NCI-H748 treated with DMSO at 0.1 percent for 48 hours (cell line): ENCODE measurements at regions not wholly inside any gene's neighbourhood (a gene's known extent, or its start where the extent isn't known, plus 50 kb on each side); places are given as distances from the start of the nearest gene placed in this dataset.
A peak's percentile ranks its signal among the peaks of the same experiment; 100 is the strongest.

Experiments used
- DNase-seq: peaks from one replicate; lab custom pipeline; 2025; lab: John Stamatoyannopoulos, UW

DNA sequence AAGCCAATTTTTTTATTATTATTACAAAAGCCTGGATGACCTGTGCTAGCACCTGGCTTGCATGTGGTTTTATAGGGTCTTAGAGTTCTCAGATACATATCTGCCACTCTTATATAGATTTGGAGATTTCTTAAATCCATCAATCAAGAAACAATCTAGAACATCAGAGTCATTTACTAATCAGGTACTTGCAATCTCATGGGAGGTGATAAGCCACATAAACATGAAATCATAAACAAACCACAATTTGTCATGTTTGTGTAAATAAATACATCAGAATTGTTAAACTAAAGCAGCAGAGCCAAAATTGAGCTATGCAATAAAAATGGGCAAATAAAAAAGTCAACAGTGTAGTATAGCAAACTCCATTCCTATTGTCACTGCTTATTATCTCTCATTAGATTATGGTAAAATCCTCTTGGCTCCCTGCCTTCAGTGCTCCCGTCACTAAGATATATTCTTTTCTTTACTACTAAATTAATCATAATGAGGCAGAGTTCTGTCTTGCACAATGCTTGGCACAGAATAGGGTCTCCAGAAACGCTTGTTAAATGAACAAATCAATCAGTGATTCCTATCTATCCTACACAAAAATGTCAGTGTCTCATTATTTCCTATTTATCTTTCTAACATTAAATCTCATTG, 108.7 kb upstream of the TTC29 start:
- no peak for DNase-seq

DNA sequence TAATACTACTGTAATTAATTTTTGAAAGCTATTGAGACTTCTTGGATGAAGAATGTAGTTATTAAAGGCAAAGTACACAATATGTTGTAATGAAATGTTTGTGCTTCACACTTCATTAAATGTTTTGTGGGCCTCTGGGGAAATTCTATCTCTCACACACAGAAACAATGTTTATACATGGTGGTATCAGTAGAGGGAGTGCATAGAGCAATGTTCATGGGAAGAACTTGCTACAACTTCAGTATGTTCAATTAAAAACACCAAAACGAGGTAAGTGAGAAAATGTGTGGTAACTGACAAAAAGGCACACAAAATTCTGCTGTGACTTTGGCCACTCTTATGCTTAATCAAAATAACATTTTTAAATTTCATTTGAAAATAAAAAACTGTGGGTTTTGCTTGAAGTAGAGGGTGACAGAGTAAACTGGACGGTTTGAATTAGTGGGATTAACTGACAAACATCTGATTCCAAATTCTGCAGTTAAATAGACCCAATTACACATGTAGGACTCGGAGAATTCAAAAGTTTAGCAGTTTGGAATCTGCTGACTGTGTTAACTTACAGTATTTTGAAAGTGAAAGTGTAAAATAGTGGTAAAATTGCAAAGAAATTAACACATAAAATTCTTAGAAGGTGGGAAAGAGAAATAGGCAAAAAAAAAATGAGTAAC, 111.4 kb upstream of the TTC29 start:
- DNase-seq = no peak

DNA sequence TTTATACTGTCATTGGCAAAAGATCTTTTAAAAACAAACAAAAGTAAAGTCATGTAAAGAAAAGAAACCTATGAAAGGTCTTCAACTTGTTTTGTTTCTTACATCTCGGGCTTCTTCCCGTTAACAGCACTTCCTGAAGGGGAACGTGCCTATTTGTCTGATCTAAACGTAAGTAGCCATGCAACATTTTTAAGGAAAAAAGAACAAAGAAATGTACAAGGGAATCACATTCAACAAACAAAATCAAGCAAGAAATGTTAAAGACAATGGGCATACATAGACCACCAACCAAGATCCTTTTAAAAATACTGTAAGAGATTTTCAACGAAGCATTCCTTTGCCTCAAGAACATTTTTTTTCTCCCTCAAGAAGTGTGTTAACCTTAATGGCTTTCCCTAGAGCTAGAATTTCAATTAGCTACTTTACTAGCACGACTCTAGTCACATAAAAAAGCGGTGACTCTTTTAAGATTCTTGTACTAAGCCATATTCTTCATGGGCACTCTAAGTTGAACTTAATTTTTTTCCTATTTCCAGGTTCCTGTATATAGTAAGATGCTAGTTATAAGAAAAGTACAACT, 112.0 kb upstream of the TTC29 start:
- DNase-seq = no peak

DNA sequence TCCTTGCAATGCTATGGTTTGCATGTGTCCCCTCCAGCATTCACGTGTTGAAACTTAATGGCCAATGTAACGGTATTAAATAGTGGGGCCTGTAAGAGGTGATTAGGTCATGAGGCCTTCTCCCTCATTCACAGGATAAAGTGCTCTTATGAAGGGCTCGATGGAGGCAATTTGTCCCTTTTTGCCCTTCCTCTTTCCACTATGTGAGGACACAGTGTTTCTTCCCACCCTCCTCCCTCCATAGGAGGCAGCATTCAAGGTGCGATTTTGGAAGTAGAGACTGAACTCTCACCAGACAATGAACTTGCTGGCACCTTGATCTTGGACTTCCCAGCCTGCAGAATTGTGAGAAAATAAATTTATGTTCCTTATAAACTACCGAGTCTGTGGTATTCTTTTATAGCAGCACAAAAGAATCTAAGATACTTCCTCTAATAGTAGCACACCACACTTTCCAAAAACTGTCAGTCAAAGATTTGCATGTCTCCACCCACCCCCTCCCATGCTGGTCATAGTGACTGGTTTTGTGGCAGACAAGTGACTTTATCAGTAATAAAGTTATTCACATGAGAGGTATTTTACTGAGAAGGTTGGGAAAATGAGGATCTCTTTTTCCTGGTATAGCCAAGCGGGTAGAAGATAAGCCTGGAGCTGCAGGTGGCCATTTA, 113.5 kb upstream of the TTC29 start:
- no peak for DNase-seq

DNA sequence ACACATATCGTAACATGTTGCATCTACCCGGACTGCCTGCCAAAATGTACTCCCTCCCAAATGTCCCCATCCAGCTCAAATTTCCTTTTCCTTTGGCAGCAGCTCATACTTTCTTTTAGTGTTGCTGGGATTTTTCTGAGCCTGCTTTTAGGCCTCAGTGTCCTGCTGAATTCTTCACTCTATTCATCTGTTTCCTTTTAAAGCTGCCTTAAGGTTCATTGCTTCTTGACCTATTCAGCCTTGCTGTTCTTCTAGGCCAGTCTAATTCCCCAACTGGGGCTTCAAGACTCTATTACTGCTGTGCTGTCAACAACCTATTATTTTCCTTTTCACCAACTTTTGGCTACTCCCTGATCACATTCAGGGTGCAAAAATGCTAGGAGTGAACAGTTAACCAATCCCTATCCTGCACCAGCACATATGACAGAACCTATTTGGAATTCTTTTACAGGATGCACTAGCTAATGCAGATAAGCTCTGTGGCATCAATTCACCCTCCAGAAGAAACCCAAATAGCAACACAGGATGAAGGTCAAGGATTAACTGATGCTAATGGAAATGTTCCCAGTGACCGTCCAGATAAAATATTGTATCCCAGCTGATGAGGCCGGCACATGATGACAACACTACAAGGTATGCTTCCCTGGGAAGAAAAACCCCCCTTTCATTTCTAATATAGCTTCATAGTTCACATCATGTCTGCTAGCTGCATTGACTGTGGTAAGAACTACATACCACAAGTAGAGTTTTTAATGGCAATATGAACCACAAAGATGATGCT, 114.7 kb upstream of the TTC29 start:
- no peak for DNase-seq

DNA sequence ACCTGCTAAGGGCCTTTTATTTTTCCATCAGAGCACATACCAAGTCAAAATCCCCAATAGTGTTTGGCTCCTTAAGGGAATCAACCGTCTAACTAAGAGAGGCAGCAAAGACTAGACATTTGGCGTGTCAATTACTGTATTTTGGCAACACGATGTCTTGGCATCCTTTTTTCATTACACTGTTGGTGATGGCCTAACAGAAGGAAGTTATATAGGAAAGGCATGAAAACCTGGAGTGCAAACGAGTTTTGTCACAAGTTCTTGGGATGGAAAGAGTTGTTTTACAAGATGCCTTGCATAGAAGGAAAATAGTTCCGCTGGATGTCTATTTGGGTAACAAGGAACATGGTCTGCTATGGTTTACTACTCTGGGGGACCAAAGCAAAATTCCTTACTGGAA, 119.2 kb upstream of the TTC29 start:
- DNase-seq = no peak

DNA sequence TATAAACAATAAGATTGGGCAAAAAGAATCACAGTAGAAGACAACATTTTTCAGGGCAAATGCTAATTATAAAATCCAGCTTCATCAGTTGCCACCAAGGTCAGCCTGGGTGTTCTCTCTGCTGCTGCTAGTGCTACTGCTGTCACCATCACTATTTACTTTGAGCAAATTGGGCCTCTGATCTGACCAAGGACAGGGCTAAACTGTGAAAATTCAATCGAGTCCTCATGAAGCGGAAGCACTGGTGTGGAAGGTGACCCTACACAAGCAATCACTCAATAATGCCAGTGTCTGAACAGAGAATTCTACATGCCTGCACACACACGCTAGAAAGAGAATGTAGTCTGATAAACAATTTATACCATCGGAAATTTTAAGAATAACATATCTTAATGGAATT, 122.9 kb upstream of the TTC29 start:
- no peak for DNase-seq

DNA sequence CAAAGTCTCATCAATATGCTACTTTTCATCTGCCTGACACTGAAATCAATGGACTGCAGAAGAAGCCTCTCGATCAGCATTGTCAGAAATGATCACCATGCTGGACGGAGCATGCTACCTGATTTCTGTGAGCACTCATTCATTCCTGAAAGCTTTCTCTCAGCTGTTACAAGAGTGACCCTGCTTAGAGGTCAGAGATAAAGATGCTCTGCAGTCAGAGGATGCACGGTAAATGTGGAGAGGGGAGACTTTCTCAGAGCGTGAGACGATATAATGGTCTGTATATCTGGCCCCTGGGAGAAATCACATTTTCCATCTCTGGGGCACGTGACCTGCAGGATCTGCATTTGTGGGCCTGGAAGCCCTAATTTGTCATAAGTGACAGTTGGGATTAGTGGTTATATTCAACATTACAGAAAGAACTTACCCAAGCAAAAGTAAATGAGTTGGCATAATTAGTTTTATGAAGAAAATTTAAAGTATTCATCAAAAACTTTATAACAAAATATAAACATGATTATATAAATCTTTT, 125.6 kb upstream of the TTC29 start:
- no peak for DNase-seq

DNA sequence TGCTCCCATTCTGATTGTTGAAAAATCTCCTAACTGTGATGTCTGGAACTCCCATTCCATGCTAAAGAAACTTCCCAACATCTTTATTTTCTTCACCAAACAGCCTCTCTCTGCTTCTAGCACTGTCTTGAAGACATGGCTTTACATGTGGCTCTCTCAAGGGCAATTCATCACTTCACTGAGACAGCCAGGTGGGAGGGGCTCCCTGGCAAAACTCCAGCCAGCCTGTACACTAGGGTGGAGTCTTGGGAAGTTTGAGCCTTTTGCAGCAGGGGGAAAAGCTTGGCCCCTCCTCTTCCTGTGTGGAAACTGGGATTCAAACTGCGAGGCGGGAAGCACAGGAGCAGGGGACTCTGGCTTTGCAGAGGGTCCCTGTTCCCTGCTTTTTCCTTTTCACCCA, 130.5 kb upstream of the TTC29 start:
- DNase-seq = no peak

DNA sequence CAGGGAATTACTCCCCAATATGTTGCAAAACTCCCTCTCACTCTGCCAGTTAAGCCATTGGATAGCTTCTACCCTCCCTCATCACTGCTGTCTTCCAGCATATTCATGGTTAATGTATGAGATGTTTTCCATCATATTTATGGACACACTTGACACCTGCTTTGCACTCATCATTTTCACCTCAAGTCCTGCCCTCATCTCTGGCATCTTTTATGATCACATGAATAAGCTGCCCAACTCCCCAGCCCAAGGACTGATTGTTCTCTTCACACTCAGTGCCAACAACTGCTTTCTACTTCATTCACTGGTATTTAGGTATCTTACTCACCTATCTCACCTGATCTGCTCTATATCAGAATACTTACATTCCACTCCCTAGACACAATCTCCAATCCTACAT, 131.1 kb upstream of the TTC29 start:
- no peak for DNase-seq

DNA sequence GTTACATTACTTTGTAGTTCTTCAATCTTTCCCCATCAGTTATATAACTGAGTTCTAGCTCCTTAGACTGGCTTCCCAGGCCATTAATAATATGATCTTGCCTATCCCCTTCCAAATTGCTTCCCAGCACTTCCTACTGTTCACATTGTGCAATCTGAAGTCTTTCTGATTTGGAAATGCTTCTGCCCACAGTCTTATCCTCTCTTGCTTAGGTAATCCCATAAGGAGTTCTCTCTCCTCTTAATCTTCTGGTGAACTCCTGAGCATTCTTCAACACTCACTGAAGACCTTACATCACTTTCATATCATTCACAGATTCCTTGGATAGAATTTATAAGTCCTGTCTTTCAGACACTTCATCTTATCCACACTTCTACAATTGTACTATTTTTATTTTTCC, 132.7 kb upstream of the TTC29 start:
- DNase-seq = no peak

DNA sequence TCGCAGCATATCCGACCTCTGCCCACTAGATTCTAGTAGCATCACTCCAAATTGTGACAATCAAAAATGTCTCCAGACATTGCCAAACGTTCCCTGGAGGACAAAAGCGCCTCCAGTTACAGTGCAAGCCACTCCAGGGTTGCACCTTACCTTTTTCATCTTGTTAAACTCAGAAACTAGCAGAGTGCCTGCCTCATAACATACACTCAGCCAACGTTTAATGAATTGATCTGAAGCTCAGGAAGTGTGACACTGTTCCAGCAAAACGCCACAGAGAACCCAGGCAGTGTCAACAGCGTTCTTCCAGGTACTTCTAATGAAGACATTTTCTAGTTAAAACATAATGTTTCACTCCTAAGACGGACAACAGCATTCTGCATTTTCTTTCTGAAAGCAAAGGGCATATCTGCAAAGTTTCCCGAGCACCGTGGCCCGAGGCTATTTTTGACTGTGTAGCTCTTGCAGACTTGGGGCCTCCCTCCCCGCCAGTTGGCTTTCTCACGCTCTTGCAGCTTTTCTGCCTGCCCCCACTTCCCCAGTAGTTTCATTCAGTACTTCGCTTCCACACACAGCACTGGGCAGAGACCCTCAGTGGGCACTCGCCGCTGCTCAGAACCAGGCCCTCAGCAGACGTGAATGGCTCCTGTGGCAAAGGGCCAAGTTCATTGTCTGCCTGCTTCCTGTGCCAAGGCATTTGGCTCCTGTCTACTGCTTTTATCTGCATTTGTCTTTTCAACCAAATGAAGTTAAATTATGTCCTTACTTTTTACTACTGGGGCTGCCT, 133.4 kb upstream of the TTC29 start:
- DNase-seq = no peak

DNA sequence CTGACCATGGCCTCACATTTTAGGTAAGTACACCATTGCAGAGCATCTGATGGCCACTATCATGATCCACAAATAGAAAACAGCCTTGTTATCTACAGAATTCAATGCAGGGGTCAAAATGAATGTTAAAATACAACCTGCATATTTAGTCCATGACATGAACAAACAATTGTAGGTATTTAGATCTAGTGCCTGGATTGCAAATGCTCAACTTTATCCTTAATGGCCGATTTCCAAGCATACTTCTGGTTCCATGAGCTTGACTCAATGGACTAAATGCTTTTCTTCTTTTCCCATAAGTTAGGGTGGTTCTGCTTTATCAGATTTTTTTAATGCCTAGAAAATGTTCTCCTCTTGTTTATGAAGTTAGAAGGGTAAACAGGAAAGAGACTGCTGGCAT, 139.2 kb upstream of the TTC29 start:
- no peak for DNase-seq

DNA sequence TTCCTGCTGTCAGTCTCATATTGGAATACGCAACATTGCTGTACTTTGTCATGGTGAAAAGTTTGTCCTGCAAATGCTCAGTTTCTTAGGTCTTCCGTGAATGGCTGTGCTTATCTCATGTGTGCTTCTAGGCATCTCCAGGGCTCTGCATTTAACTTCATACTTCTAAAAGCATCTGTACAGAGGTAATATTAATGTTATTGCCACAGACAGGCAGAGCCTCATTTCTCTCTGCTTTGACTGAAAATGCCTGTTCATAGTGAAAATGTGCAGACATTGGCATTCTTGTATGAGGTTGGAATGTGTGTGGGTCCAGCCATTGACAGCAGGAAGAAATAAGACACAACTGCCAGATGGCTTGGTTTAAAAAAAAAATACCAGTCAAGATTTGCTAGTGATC, 140.1 kb upstream of the TTC29 start:
- no peak for DNase-seq

DNA sequence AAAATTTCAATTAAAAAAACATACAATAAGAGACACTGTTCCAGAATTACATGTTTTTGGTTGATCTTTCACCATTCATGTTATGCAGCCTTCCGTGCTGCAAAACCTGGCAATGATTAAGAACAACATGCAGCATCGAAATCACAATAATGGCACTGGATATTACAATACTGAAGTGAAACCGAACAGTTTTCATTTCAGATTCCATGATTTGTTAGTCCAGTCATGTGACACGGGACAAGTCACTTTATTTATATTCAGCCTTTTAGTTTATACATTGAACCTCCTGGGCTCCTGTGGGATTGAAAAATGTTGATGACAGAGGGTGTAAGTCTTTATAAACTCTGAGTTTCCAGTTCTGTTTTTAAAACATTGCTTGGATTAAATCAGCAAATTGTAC, 142.5 kb upstream of the TTC29 start:
- no peak for DNase-seq

DNA sequence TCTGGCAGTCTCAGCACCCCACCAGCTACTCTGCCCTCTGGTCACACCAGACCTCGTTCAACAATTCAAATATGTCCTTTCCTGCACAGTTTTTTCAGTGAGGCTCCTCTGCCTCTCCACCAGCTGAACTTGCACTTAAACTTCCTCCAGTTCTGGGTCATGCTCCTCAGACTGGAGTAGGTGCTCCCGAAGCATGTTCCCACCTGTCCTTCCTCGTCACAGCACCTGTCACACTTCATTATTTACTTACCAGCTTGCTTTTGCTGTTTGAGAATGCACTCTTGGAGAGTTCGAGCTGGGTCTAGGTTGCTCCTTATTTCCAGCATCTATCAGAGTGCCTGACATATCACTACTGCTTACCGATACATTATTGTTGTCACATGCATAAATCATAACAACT, 144.8 kb upstream of the TTC29 start:
- no peak for DNase-seq

DNA sequence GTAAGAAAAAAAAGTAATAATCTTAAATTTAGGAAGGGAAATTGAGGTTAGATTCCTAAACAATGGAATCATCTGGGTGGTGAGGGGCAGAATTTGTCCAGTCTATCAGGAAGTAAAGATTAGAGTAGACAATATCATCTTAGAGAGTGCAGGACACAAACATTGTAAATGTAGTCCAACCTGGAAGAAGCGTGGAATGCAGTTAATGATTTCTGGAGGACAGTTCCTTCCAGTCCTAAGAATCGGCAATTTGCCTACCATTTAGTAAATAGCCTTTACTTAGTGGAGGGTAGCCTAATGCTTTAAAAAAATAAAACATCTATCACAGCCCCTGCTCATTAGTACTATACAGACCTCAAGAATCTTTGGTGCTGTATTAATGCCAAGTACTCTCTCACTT, 147.5 kb upstream of the TTC29 start:
- no peak for DNase-seq

DNA sequence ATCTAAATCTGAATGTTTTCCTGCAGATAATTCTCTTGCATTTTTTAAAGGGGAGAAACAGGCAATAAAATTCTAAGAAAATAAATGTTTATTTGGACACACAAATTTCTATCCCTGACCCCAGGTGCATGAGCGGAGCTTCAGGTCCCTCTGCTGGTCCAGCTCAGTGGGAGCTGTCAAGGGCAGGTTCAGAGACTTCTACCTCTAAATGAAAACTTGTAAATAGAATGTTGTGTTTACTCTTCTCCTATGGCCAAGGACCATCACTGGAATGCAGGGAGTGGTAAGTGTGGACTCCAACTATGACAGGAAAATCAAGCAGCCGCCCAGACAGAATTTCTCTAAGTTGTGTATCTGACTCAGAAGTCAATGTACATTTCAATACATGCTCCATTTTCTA, 148.6 kb upstream of the TTC29 start:
- DNase-seq = no peak

DNA sequence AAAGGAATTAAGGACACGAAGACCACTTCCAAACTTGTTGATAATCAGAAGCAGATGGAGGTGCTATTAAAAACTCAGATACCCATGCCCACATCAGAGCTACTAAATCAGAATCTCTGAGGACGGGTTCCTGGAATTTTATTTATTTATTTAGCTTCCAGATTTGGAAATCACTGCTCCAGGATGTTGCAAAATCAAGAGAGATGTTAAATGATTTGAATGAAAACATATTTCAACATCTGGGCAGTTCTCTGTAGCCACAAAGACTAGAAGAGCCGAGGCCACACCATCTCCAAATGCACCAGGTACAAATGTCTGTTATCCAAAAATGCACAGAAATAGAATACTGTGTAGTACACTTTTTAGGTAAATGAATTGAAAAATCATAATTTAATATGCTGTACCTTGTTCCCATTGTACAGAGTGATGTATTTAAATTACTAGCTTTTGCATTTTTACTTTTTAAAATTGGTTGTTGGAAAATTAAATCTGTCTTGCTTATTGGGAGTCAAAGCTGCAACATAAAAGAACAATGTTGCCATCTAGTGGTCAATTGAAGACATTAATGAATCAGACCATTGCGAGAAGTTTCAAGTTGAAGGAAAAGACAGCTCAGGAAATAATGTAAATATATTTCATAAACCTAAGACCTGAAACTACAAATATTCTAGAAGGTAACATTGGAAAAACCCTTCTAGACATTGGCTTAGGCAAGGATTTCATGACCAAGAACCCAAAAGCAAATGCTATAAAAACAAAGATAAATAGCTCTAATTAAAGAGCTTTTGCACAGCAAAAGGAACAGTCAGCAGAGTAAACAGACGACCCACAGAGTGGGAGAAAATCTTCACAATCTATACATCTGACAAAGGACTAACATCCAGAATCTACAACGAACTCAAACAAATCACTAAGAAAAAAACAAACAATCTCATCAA, 151.3 kb upstream of the TTC29 start:
- DNase-seq = peak; percentile 9

DNA sequence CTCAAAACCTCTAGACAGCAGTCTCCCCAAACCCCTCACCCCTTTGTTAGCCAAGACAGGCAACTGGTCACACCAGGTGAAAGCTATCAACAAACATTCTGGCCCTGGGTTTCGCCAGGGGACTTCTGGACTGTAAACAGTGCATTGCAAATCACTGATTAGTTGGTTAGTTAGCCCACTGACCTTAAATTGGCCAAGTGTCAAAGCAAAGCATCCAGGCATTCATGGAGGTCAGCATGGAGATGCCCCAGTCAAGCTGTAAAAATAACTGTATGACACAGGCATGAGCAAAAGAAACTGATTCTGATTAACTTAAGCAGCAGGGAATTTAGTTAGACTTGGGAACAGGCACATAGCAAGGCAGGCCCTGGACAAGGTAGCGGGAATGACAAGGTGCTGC, 156.0 kb upstream of the TTC29 start:
- DNase-seq = no peak
